Keratinocyte (primary cell): ENCODE measurements at regions not wholly inside any gene's neighbourhood (a gene's known extent, or its start where the extent isn't known, plus 50 kb on each side); places are given as distances from the start of the nearest gene placed in this dataset.

Experiments used
- CTCF ChIP-seq, 3 experiments: IDR thresholded peaks in 1 of 3; conservative IDR thresholded peaks in 1 of 3; optimal IDR thresholded peaks in 1 of 3; 2 replicates in 2 of 3; 3 replicates in 1 of 3; pipeline versions ENCODE3 to v1.5.1; 2011; ENCODE audit warnings: low read length in 3 of 3, mild to moderate bottlenecking in 3 of 3, moderate library complexity in 2 of 3, control low read depth in 1 of 3, inconsistent platforms in 1 of 3; ENCODE audit not compliant: insufficient read depth in 2 of 3; ENCODE audit errors: extremely low read depth in 1 of 3
- EZH2 ChIP-seq: IDR thresholded peaks from one replicate; pipeline ENCODE4 v1.6.1; 2012; ENCODE audit warnings: inconsistent platforms, mild to moderate bottlenecking, low read length, moderate library complexity

GRCh38 chr1:229221106-229222019 lies 49.5 kb upstream of the RAB4A start:
- TF ChIP-seq EZH2 (no peak), CTCF (optimal IDR thresholded peaks at IDR 0.05 in 1 of 3, IDR thresholded peaks at IDR 0.05 in 1 of 3, conservative IDR thresholded peaks at IDR 0.05 in 1 of 3; ENCODE audit: extremely low read depth in 1 of 3, insufficient read depth in 2 of 3, low read length in 3 of 3) (no peak)
